ENCODE measurements at regions not wholly inside any gene's neighbourhood (a gene's known extent, or its start where the extent isn't known, plus 50 kb on each side); places are given as distances from the start of the nearest gene placed in this dataset.

DNA sequence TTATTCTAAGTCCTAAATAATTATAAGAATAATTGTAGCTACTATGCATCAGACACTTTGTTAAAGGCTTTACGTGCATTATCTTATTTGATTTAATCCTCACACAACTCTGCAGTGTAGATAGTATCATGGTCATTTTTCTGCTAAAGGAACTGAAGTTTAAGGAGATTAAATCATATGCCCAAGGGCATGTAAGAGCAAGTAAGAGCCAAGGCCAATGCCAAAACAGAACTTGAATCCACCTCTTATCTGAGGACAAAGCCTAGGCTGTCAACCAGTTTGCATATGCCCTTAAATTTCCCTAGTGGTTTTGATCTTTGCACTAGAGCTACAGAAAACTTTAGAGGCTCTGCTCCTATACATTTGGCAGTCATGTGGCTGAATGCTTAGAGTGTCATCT lies 65.6 kb upstream of the OR5AK2 start:
- TF ChIP-seq CTCF (IDR thresholded peaks at IDR 0.05) = no peak
- TF ChIP-seq EZH2 (IDR thresholded peaks at IDR 0.05; ENCODE audit: borderline replicate concordance, insufficient read depth, low read depth, low read length, poor library complexity, severe bottlenecking) = no peak
